ENCODE measurements at regions not wholly inside any gene's neighbourhood (a gene's known extent, or its start where the extent isn't known, plus 50 kb on each side); places are given as distances from the start of the nearest gene placed in this dataset.

DNA sequence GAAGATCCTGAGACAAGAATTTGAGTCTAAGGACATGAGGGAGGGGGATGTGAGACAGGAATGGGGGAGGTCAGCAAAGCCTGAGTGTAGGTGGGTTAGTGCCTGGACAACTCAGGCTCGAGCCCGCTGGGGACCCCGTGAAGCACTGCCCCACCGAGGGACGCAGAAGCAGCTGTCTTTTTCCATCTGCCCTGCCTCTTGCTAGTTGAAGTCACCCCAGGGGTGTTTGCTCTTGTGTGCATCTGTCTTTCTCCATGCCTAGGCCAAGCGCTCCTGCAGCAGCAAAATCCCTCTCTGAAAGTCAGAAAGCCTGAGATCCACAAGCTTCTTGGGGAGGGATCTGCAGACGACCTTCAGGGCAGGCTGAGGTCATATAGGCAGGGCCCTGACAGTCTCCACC lies 79.0 kb upstream of the CELF2 start:
- TF ChIP-seq, protein P1, sequence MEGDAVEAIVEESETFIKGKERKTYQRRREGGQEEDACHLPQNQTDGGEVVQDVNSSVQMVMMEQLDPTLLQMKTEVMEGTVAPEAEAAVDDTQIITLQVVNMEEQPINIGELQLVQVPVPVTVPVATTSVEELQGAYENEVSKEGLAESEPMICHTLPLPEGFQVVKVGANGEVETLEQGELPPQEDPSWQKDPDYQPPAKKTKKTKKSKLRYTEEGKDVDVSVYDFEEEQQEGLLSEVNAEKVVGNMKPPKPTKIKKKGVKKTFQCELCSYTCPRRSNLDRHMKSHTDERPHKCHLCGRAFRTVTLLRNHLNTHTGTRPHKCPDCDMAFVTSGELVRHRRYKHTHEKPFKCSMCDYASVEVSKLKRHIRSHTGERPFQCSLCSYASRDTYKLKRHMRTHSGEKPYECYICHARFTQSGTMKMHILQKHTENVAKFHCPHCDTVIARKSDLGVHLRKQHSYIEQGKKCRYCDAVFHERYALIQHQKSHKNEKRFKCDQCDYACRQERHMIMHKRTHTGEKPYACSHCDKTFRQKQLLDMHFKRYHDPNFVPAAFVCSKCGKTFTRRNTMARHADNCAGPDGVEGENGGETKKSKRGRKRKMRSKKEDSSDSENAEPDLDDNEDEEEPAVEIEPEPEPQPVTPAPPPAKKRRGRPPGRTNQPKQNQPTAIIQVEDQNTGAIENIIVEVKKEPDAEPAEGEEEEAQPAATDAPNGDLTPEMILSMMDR (IDR thresholded peaks at IDR 0.05), result no peak
- TF ChIP-seq EP300 (IDR thresholded peaks at IDR 0.05), result no peak
- TF ChIP-seq TP53 (CRISPR knock-in tag; IDR thresholded peaks at IDR 0.05), result no peak
- no peak for TF ChIP-seq RFX5 (IDR thresholded peaks at IDR 0.05)
- TF ChIP-seq, protein P2, sequence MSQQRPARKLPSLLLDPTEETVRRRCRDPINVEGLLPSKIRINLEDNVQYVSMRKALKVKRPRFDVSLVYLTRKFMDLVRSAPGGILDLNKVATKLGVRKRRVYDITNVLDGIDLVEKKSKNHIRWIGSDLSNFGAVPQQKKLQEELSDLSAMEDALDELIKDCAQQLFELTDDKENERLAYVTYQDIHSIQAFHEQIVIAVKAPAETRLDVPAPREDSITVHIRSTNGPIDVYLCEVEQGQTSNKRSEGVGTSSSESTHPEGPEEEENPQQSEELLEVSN (IDR thresholded peaks at IDR 0.05; ENCODE audit: borderline replicate concordance, low read depth), result no peak
- no peak for TF ChIP-seq CBX2 (IDR thresholded peaks at IDR 0.05; ENCODE audit: borderline replicate concordance, low read depth)
- TF ChIP-seq ZFP36 (IDR thresholded peaks at IDR 0.05; ENCODE audit: borderline replicate concordance, partially characterized antibody), result no peak
- no peak for TF ChIP-seq HOXA7 (CRISPR knock-in tag; IDR thresholded peaks at IDR 0.05)
- TF ChIP-seq SMC3 (IDR thresholded peaks at IDR 0.05), result no peak
- no peak for TF ChIP-seq KDM5A (IDR thresholded peaks at IDR 0.05)
- TF ChIP-seq, protein P3, sequence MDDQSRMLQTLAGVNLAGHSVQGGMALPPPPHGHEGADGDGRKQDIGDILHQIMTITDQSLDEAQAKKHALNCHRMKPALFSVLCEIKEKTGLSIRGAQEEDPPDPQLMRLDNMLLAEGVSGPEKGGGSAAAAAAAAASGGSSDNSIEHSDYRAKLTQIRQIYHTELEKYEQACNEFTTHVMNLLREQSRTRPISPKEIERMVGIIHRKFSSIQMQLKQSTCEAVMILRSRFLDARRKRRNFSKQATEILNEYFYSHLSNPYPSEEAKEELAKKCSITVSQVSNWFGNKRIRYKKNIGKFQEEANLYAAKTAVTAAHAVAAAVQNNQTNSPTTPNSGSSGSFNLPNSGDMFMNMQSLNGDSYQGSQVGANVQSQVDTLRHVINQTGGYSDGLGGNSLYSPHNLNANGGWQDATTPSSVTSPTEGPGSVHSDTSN (IDR thresholded peaks at IDR 0.05), result no peak
